ENCODE measurements at regions not wholly inside any gene's neighbourhood (a gene's known extent, or its start where the extent isn't known, plus 50 kb on each side); places are given as distances from the start of the nearest gene placed in this dataset.

DNA sequence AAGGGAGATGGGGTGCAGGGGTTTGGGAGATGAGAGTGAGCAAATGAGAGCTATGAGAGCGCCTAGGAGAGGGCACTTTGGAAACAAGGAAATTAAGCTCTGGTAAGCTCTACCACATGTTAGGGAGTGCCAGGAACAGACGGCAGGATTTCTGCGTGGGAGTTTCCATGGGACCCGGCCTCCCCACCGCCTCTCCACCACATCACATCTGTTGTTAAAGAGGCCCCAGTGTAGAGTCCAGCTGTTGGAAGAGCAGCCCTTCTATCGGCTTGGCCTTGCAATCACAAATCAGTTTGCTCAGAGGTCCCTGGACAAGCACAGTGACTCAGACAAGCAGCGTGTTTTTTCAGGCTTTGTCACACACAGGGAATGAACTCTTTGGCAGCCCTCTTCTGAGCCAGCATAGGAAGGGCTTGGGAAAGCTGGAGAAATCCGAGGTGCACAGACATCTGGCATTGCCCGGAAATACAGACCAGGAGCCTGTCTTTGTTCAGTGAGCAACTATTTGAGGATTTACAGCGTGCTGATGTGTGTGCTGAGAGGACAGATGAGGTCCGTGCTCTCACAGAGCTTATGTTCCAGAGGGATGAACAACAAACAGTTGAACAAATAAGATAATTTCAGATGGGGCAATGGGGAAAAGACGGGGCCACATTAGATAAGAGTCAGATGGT lies 370.6 kb upstream of the PROK2 start:
- TF ChIP-seq, protein P1, sequence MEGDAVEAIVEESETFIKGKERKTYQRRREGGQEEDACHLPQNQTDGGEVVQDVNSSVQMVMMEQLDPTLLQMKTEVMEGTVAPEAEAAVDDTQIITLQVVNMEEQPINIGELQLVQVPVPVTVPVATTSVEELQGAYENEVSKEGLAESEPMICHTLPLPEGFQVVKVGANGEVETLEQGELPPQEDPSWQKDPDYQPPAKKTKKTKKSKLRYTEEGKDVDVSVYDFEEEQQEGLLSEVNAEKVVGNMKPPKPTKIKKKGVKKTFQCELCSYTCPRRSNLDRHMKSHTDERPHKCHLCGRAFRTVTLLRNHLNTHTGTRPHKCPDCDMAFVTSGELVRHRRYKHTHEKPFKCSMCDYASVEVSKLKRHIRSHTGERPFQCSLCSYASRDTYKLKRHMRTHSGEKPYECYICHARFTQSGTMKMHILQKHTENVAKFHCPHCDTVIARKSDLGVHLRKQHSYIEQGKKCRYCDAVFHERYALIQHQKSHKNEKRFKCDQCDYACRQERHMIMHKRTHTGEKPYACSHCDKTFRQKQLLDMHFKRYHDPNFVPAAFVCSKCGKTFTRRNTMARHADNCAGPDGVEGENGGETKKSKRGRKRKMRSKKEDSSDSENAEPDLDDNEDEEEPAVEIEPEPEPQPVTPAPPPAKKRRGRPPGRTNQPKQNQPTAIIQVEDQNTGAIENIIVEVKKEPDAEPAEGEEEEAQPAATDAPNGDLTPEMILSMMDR (IDR thresholded peaks at IDR 0.05; ENCODE audit: low read depth, low read length): no peak
- TF ChIP-seq MAX (IDR thresholded peaks at IDR 0.05; ENCODE audit: low read depth, low read length) (no peak), POLR2A (IDR thresholded peaks at IDR 0.05; ENCODE audit: extremely low read depth, insufficient read length) (no peak), MYC (IDR thresholded peaks at IDR 0.05; ENCODE audit: low read depth, low read length) (no peak)
